D721Med (cell line): ENCODE measurements at regions not wholly inside any gene's neighbourhood (a gene's known extent, or its start where the extent isn't known, plus 50 kb on each side); places are given as distances from the start of the nearest gene placed in this dataset.

Experiments used
- DNase-seq: peaks from one replicate; pipeline ENCODE4 v3.0.0; 2011; ENCODE audit warnings: low spot score; ENCODE audit not compliant: insufficient read length
- FAIRE-seq: peaks from 2 replicates; lab custom pipeline; 2011; peaks lifted over from hg19 to GRCh38; lab: Jason Lieb, UNC
- CTCF ChIP-seq: IDR thresholded peaks from 2 replicates; pipeline ENCODE4 v1.5.1; 2012; ENCODE audit warnings: mild to moderate bottlenecking, control low read depth; ENCODE audit not compliant: insufficient read depth; ENCODE audit errors: missing control alignments

GRCh38 chr4:31327031-31327430 is 606.9 kb downstream of the PCDH7 start:
- DNase-seq: no peak
- no peak for TF ChIP-seq CTCF
- no peak for FAIRE-seq

GRCh38 chr4:31328932-31329331 is 608.8 kb downstream of the PCDH7 start:
- DNase-seq: no peak
- no peak for TF ChIP-seq CTCF

GRCh38 chr4:31334086-31334910 is 614.1 kb downstream of the PCDH7 start:
- DNase-seq (no peak), FAIRE-seq (no peak)
- no peak for TF ChIP-seq CTCF

More at GRCh38 chr4:31328932-31329331, 608.8 kb downstream of the PCDH7 start:
- no peak for FAIRE-seq

- DNase-seq (no peak), FAIRE-seq (no peak)
- no peak for TF ChIP-seq CTCF
Observed at GRCh38 chr4:31338000-31338399, 617.8 kb downstream of the PCDH7 start.

GRCh38 chr4:31341601-31342359 is 621.6 kb downstream of the PCDH7 start:
- FAIRE-seq (no peak), DNase-seq (no peak)
- no peak for TF ChIP-seq CTCF

GRCh38 chr4:31343061-31343460 is 622.9 kb downstream of the PCDH7 start:
- DNase-seq: no peak
- no peak for FAIRE-seq
- TF ChIP-seq CTCF: no peak
